IMR-90 (cell line): ENCODE measurements at regions not wholly inside any gene's neighbourhood (a gene's known extent, or its start where the extent isn't known, plus 50 kb on each side); places are given as distances from the start of the nearest gene placed in this dataset.

Experiments
- ATAC-seq: fragments of 200-7000 bp; cut with Tn5 transposase; 2 replicates; pipeline ENCODE4 v1.9.1; 2020; ENCODE audit warnings: low read depth, mild to moderate bottlenecking, moderate library complexity
- BruUV-seq: library from RNA; stranded (reverse); fragments of 400-500 nt; replicated peaks from 2 replicates; lab custom pipeline; 2021; lab: Mats Ljungman, UMichigan
- CTCF ChIA-PET: fragments of 300-600 bp; formaldehyde crosslinking; extraction: SDS; loops from one replicate; lab custom pipeline; 2021; ENCODE audit warnings: antibody characterized with exemption; lab: Yijun Ruan, JAX
- POLR2A ChIA-PET: fragments of 300-600 bp; sonication (Branson Sonifier 250); formaldehyde crosslinking; loops from one replicate; lab custom pipeline; 2022; ENCODE audit warnings: antibody characterized with exemption; ENCODE audit not compliant: unreplicated experiment; lab: Charles Lee
- DNase-seq: peaks from one replicate; pipeline ENCODE4 v3.0.0; 2013
- H2AFZ ChIP-seq: replicated peaks from 2 replicates; pipeline ENCODE3; 2013; ENCODE audit warnings: low read length, mild to moderate bottlenecking; ENCODE audit not compliant: poor library complexity
- H2AK5ac ChIP-seq: 2 replicates; pipeline ENCODE4 v1.6.1; 2013; ENCODE audit warnings: low read depth, low read length, inconsistent platforms
- H2AK9ac ChIP-seq: replicated peaks from 2 replicates; pipeline ENCODE3; 2013; ENCODE audit warnings: mild to moderate bottlenecking, low read depth, low read length, moderate library complexity; ENCODE audit not compliant: poor library complexity
- H2BK120ac ChIP-seq: 2 replicates; pipeline ENCODE4 v1.6.1; 2013; ENCODE audit warnings: low read depth, low read length, inconsistent platforms
- H2BK15ac ChIP-seq: 3 replicates; pipeline ENCODE4 v1.6.1; 2013; ENCODE audit warnings: low read depth, low read length, inconsistent platforms
- H2BK20ac ChIP-seq: 2 replicates; pipeline ENCODE4 v1.6.1; 2013; ENCODE audit warnings: low read depth, mild to moderate bottlenecking, inconsistent platforms, low read length, moderate library complexity
- H2BK5ac ChIP-seq: 2 replicates; pipeline ENCODE4 v1.6.1; 2013; ENCODE audit warnings: mild to moderate bottlenecking, low read depth, low read length, inconsistent platforms; ENCODE audit not compliant: poor library complexity, severe bottlenecking
- H3K14ac ChIP-seq: replicated peaks from 2 replicates; pipeline ENCODE4 v1.6.1; 2013; ENCODE audit warnings: low read depth, low read length, inconsistent platforms
- H3K18ac ChIP-seq: 2 replicates; pipeline ENCODE4 v1.6.1; 2013; ENCODE audit warnings: low read depth, low read length, control low read depth
- H3K23ac ChIP-seq: 2 replicates; pipeline ENCODE4 v1.6.1; 2013; ENCODE audit warnings: low read depth, low read length, inconsistent platforms
- H3K27ac ChIP-seq: 2 replicates; pipeline ENCODE4 v1.5.1; 2013; ENCODE audit warnings: mild to moderate bottlenecking, control low read depth, low read length; ENCODE audit not compliant: insufficient read depth
- H3K27me3 ChIP-seq: 2 replicates; pipeline ENCODE4 v1.6.1; 2013; ENCODE audit warnings: low read length; ENCODE audit not compliant: control insufficient read depth, insufficient read depth
- H3K36me3 ChIP-seq: 2 replicates; pipeline ENCODE4 v1.6.1; 2013; ENCODE audit warnings: low read length, mixed read lengths; ENCODE audit not compliant: control insufficient read depth, insufficient read depth
- H3K4ac ChIP-seq: 2 replicates; pipeline ENCODE4 v1.6.1; 2013; ENCODE audit warnings: low read depth, low read length, inconsistent platforms
- H3K4me1 ChIP-seq: 2 replicates; pipeline ENCODE4 v1.6.1; 2013; ENCODE audit warnings: low read length, mixed read lengths; ENCODE audit not compliant: control insufficient read depth, insufficient read depth
- H3K4me2 ChIP-seq: 2 replicates; pipeline ENCODE4 v1.6.1; 2013; ENCODE audit warnings: low read depth, mild to moderate bottlenecking, control low read depth, low read length, moderate library complexity
- H3K4me3 ChIP-seq: 2 replicates; pipeline ENCODE4 v1.5.1; 2013; ENCODE audit warnings: low read depth, mild to moderate bottlenecking, control low read depth, low read length, moderate library complexity; ENCODE audit not compliant: insufficient read depth
- H3K56ac ChIP-seq: 2 replicates; pipeline ENCODE4 v1.6.1; 2013; ENCODE audit warnings: low read length, inconsistent platforms; ENCODE audit not compliant: insufficient read depth; ENCODE audit errors: extremely low read depth
- H3K79me1 ChIP-seq, 2 experiments: 2 replicates each; pipeline ENCODE4 v1.6.1; 2013; ENCODE audit warnings: low read length in 2 of 2, inconsistent platforms in 1 of 2, low read depth in 1 of 2
- H3K9ac ChIP-seq: 2 replicates; pipeline ENCODE4 v1.6.1; 2013; ENCODE audit warnings: low read depth, low read length, control low read depth
- H3K9me1 ChIP-seq: 2 replicates; pipeline ENCODE4 v1.6.1; 2013; ENCODE audit warnings: low read length, inconsistent platforms; ENCODE audit not compliant: insufficient read depth
- H3K9me3 ChIP-seq: 2 replicates; pipeline ENCODE4 v1.6.1; 2013; ENCODE audit warnings: low read length; ENCODE audit not compliant: control insufficient read depth, insufficient read depth
- H4K20me1 ChIP-seq: 2 replicates; pipeline ENCODE4 v1.6.1; 2013; ENCODE audit warnings: low read length, inconsistent platforms; ENCODE audit not compliant: insufficient read depth
- H4K5ac ChIP-seq: 2 replicates; pipeline ENCODE4 v1.6.1; 2013; ENCODE audit warnings: mild to moderate bottlenecking, low read depth, low read length, control low read depth
- H4K8ac ChIP-seq, 2 experiments: 2 replicates each; pipeline ENCODE4 v1.6.1; 2013; ENCODE audit warnings: low read depth in 2 of 2, low read length in 2 of 2, control low read depth in 1 of 2, inconsistent platforms in 1 of 2
- H4K91ac ChIP-seq: 2 replicates; pipeline ENCODE4 v1.6.1; 2013; ENCODE audit warnings: low read depth, low read length, inconsistent platforms; ENCODE audit not compliant: insufficient read depth
- BHLHE40 ChIP-seq: fragments of 150-350 bp; IDR thresholded peaks from 2 replicates; pipeline ENCODE4 v1.6.1; 2016; ENCODE audit warnings: mild to moderate bottlenecking, low read depth, low read length
- CEBPB ChIP-seq: IDR thresholded peaks from 2 replicates; pipeline ENCODE4 v1.6.1; 2012; ENCODE audit warnings: low read depth, low read length, improper control_type of control experiment
- CHD1 ChIP-seq: IDR thresholded peaks from 2 replicates; pipeline ENCODE4 v1.6.1; 2012; ENCODE audit warnings: low read depth, low read length, improper control_type of control experiment
- CTCF ChIP-seq: conservative IDR thresholded peaks from 2 replicates; pipeline ENCODE4 v1.5.1; 2012; ENCODE audit warnings: mild to moderate bottlenecking, low read depth, low read length, improper control_type of control experiment
- ELK1 ChIP-seq: fragments of 150-350 bp; IDR thresholded peaks from 2 replicates; pipeline ENCODE4 v1.6.1; 2016; ENCODE audit warnings: low read depth, mild to moderate bottlenecking, low read length, moderate library complexity, borderline replicate concordance
- FOS ChIP-seq: fragments of 150-350 bp; IDR thresholded peaks from 2 replicates; pipeline ENCODE4 v1.6.1; 2016; ENCODE audit warnings: low read depth, low read length
- MAFK ChIP-seq: IDR thresholded peaks from 2 replicates; pipeline ENCODE4 v1.6.1; 2012; ENCODE audit warnings: low read depth, low read length, improper control_type of control experiment
- MAZ ChIP-seq: IDR thresholded peaks from 2 replicates; pipeline ENCODE4 v1.6.1; 2012; ENCODE audit warnings: low read depth, mild to moderate bottlenecking, low read length, improper control_type of control experiment, moderate library complexity, borderline replicate concordance
- MXI1 ChIP-seq: IDR thresholded peaks from 2 replicates; pipeline ENCODE4 v1.6.1; 2012; ENCODE audit warnings: low read depth, mild to moderate bottlenecking, low read length, moderate library complexity, borderline replicate concordance
- NFE2L2 ChIP-seq: fragments of 150-350 bp; IDR thresholded peaks from 2 replicates; pipeline ENCODE4 v1.6.1; 2016; ENCODE audit warnings: low read depth, mild to moderate bottlenecking, low read length
- POLR2A ChIP-seq: IDR thresholded peaks from 2 replicates; pipeline ENCODE4 v1.6.1; 2012; ENCODE audit warnings: mild to moderate bottlenecking, low read depth, low read length
- RAD21 ChIP-seq: IDR thresholded peaks from 2 replicates; pipeline ENCODE4 v1.6.1; 2012; ENCODE audit warnings: low read length, improper control_type of control experiment
- RCOR1 ChIP-seq: IDR thresholded peaks from 2 replicates; pipeline ENCODE4 v1.6.1; 2012; ENCODE audit warnings: mild to moderate bottlenecking, low read length, improper control_type of control experiment; ENCODE audit not compliant: insufficient replicate concordance
- RFX5 ChIP-seq: IDR thresholded peaks from 2 replicates; pipeline ENCODE4 v1.8.0; 2012; ENCODE audit warnings: low read depth, mild to moderate bottlenecking, low read length, moderate library complexity
- SMC3 ChIP-seq: fragments of 150-350 bp; IDR thresholded peaks from 2 replicates; pipeline ENCODE4 v1.6.1; 2016; ENCODE audit warnings: low read depth, mild to moderate bottlenecking, antibody characterized with exemption, low read length, moderate library complexity
- USF2 ChIP-seq: fragments of 150-350 bp; IDR thresholded peaks from 2 replicates; pipeline ENCODE4 v1.6.1; 2017; ENCODE audit warnings: mild to moderate bottlenecking, antibody characterized with exemption, low read length, low read depth
- WGBS, 2 experiments: methylation state at CpG; one replicate each; pipeline versions ENCODE4 v1.1.5 to v1.1.7; 2013; ENCODE audit warnings: missing lambda C conversion rate in 2 of 2; ENCODE audit not compliant: insufficient read length in 1 of 2; ENCODE audit errors: extremely low coverage in 2 of 2; 5-methylcytosine and 5-hydroxymethylcytosine counted together
- dilution Hi-C: fragments of 300-500 bp; cut with HindIII; formaldehyde crosslinking; loops from one replicate; pipeline ENCODE4 v1.14.3; 2018; ENCODE audit warnings: low sequenced_read_pairs; ENCODE audit not compliant: unreplicated experiment
- in situ Hi-C: fragments of 300-500 bp; cut with MboI; formaldehyde crosslinking; loops from 3 replicates; pipeline ENCODE4 v1.14.3; 2019; ENCODE audit warnings: low sequenced_read_pairs, inconsistent platforms, mixed read lengths
- intact Hi-C: fragments of 100-400 bp; cut with micrococcal nuclease; formaldehyde crosslinking; loops from 2 replicates; pipeline ENCODE4 v1.10.0; 2022

GRCh38 chr10:43317422-43317821, 50.6 kb upstream of the RASGEF1A start:
- H4K8ac ChIP-seq, result no peak overlapping the region
- intact Hi-C loops (no loop called here), in situ Hi-C loops (no loop called here), dilution Hi-C loops (no loop called here)
- no peak overlapping the region for H3K9ac ChIP-seq
- TF ChIP-seq CEBPB, result no peak
- TF ChIP-seq SMC3, result no peak
- TF ChIP-seq MAFK, result no peak
- TF ChIP-seq USF2, result no peak
- no peak for TF ChIP-seq FOS
- TF ChIP-seq NFE2L2, result no peak
- TF ChIP-seq RCOR1, result no peak
- no peak for TF ChIP-seq ELK1
- no peak for TF ChIP-seq MXI1
- TF ChIP-seq CHD1, result no peak
- no peak for TF ChIP-seq CTCF
- no peak for TF ChIP-seq POLR2A
- no peak for TF ChIP-seq BHLHE40
- no peak for TF ChIP-seq RAD21
- no peak for TF ChIP-seq MAZ
- no peak for TF ChIP-seq RFX5
- no peak overlapping the region for H2BK15ac ChIP-seq
- H4K20me1 ChIP-seq, result no peaks in the 10 kb centered on the region
- no peaks in the 10 kb centered on the region for H3K36me3 ChIP-seq
- no peak overlapping the region for H2BK20ac ChIP-seq
- no peak overlapping the region for H2AK5ac ChIP-seq
- no peaks in the 10 kb centered on the region for H3K4me1 ChIP-seq
- no peaks in the 10 kb centered on the region for H3K79me1 ChIP-seq
- peak overlapping the region; percentile 7 for H2AK9ac ChIP-seq
- H3K4ac ChIP-seq, result no peak overlapping the region
- no peak overlapping the region for H4K5ac ChIP-seq
- no peak overlapping the region for H4K91ac ChIP-seq
- H2BK120ac ChIP-seq, result no peak overlapping the region
- DNase-seq (no peak), ATAC-seq (no peak)
- no peak overlapping the region for H3K27ac ChIP-seq
- H3K9me3 ChIP-seq, result no peaks in the 10 kb centered on the region
- H2AFZ ChIP-seq, result no peak overlapping the region
- H3K56ac ChIP-seq, result no peak overlapping the region
- 75% methylated on average over 7 of the region's 9 CpGs; no CpG with 5 or more reads in 1 of the 2 experiments for WGBS, 2 experiments
- H3K14ac ChIP-seq, result no peak overlapping the region
- peaks cover 32% of the 10 kb centered on the region for H3K27me3 ChIP-seq
- no TSS peak for BruUV-seq
- H3K23ac ChIP-seq, result no peak overlapping the region
- ChIA-PET CTCF (no interaction called here), POLR2A (no interaction called here)
- H2BK5ac ChIP-seq, result no peak overlapping the region
- H3K18ac ChIP-seq, result no peak overlapping the region
- H3K4me3 ChIP-seq, result no peak overlapping the region
- H3K9me1 ChIP-seq, result no peaks in the 10 kb centered on the region
- no peak overlapping the region for H3K4me2 ChIP-seq
